ENCODE measurements at regions not wholly inside any gene's neighbourhood (a gene's known extent, or its start where the extent isn't known, plus 50 kb on each side); places are given as distances from the start of the nearest gene placed in this dataset.

GRCh38 chr3:193972832-193973231 is 163.1 kb upstream of the HES1 start:
- TF ChIP-seq CTCF (IDR thresholded peaks at IDR 0.05; ENCODE audit: low read depth, low read length, poor library complexity, severe bottlenecking) (no peak), EZH2phosphoT487 (IDR thresholded peaks at IDR 0.05; ENCODE audit: borderline replicate concordance, low read length) (no peak)
